ENCODE measurements at regions not wholly inside any gene's neighbourhood (a gene's known extent, or its start where the extent isn't known, plus 50 kb on each side); places are given as distances from the start of the nearest gene placed in this dataset.

DNA sequence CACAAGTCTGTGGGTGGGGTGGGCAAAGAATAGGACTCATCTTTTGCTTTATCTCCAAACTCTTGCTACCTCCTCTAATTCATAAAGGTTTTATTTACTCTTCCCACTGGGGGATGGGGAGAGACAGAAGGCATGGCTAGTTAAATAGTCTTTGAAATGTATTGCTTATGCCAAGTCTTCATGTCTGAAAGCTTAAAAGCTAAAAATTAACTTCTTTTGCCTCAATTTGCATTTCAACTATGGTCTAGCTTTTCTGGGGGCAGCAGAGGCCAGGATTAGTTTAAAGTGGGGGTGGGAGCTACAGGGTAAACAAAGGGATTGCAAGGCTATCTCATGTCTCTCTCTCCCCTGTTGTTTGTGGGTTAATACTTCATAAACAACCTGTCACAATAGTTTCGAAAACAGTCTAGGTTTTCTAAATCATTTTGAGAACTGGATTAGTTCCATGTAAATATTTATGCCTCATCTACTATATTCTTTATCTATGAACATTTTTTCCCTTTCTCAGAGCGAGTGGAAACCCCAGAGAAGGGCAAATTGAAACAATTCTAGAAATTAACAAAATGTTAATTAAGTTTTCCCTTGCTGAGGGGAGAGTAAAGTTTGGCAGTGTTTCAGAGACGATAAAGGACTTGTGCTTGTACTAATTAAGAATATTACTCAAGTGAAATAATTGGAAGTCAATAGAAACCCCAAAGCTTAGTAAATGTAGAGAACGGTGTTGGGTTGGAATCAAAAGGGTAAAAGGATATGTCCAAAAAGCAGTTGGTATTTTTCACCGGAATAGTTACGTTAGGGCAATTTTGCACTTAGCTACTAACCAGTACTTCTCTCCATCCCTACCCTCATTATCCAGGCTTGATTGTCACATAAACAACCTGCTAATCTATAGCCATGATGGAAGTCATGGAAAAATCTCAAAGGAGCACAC, 182.2 kb downstream of the GIPC2 start:
- RAD21 ChIA-PET (ENCODE audit: low non-redundant PET in 1 of 2, low total read pairs in 2 of 2, uncharacterized antibody in 2 of 2, unreplicated experiment in 2 of 2), result no interaction called here
- no peaks in the 10 kb centered on the region for H3K27me3 ChIP-seq (ENCODE audit: insufficient read depth, low read length)
- no peaks in the 10 kb centered on the region for H3K9me3 ChIP-seq (ENCODE audit: control insufficient read depth in 1 of 2, insufficient read depth in 1 of 2, low read depth in 1 of 2, low read length in 2 of 2)
- TF ChIP-seq ZFX (IDR thresholded peaks at IDR 0.05), result no peak
- TF ChIP-seq FOSL1 (IDR thresholded peaks at IDR 0.05; ENCODE audit: low read depth), result no peak
- no peak for TF ChIP-seq RAD21 (IDR thresholded peaks at IDR 0.05; ENCODE audit: low read depth)
- no peak for TF ChIP-seq JUND (IDR thresholded peaks at IDR 0.05)
- BruUV-seq (replicated peaks), result no TSS peak
- ATAC-seq, result no peak
- H3K4me3 ChIP-seq (replicated peaks in 1 of 2; ENCODE audit: low read depth in 1 of 2, low read length in 2 of 2), result no peak overlapping the region
- H3K27ac ChIP-seq (ENCODE audit: low read depth, low read length), result no peak overlapping the region
- no peaks in the 10 kb centered on the region for H4K20me1 ChIP-seq (ENCODE audit: insufficient read depth)
- POLR2A ChIA-PET, result no interaction called here
- no peak overlapping the region for H2AFZ ChIP-seq (ENCODE audit: low read depth, low read length, poor library complexity, severe bottlenecking)
- H3K79me2 ChIP-seq (ENCODE audit: insufficient read depth, low read length), result no peaks in the 10 kb centered on the region
- DNase-seq (ENCODE audit: low read depth, low spot score), result no peak
- H3K9ac ChIP-seq (ENCODE audit: low read length), result no peak overlapping the region
- CTCF ChIA-PET, result no interaction called here
- intact Hi-C loops (cut with micrococcal nuclease), result no loop called here
- no peaks in the 10 kb centered on the region for H3K36me3 ChIP-seq (ENCODE audit: control insufficient read depth in 1 of 2, insufficient read depth in 2 of 2, low read length in 2 of 2)
- no peak overlapping the region for H3K4me2 ChIP-seq (ENCODE audit: low read length)
- no peaks in the 10 kb centered on the region for H3K4me1 ChIP-seq (ENCODE audit: control insufficient read depth in 1 of 2, insufficient read depth in 2 of 2, low read length in 2 of 2)
- no peaks in the 10 kb centered on the region for H3K9me2 ChIP-seq (ENCODE audit: insufficient read depth)

DNA sequence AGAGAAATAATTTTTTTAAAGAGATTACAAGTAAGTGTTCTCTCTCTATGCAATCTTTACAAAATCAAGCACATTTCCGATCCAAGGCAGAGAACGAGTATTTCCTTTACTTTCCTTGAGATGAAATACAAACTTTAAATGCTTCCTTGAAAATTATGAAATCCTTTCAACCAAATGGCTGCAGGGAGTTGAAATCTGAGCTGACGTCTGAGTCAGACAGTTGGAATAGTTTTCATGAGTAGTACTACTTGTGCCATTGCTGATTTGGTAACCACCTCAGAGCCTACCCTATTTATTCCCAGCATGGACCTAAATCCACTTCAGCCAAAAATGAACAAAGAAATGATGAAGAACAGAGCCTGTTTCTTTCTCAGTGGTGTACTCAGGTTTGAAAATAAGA, 183.6 kb downstream of the GIPC2 start:
- H3K4me3 ChIP-seq (replicated peaks in 1 of 2; ENCODE audit: low read depth in 1 of 2, low read length in 2 of 2), result no peak overlapping the region
- H3K9me2 ChIP-seq (ENCODE audit: insufficient read depth), result no peaks in the 10 kb centered on the region
- H2AFZ ChIP-seq (ENCODE audit: low read depth, low read length, poor library complexity, severe bottlenecking), result no peak overlapping the region
- POLR2A ChIA-PET, result no interaction called here
- no peaks in the 10 kb centered on the region for H3K27me3 ChIP-seq (ENCODE audit: insufficient read depth, low read length)
- H3K4me1 ChIP-seq (ENCODE audit: control insufficient read depth in 1 of 2, insufficient read depth in 2 of 2, low read length in 2 of 2), result no peaks in the 10 kb centered on the region
- no peak overlapping the region for H3K9ac ChIP-seq (ENCODE audit: low read length)
- RAD21 ChIA-PET (ENCODE audit: low non-redundant PET in 1 of 2, low total read pairs in 2 of 2, uncharacterized antibody in 2 of 2, unreplicated experiment in 2 of 2), result no interaction called here
- intact Hi-C loops (cut with micrococcal nuclease), result no loop called here
- DNase-seq (ENCODE audit: low read depth, low spot score) (no peak), ATAC-seq (no peak)
- CTCF ChIA-PET, result no interaction called here
- H3K79me2 ChIP-seq (ENCODE audit: insufficient read depth, low read length), result no peaks in the 10 kb centered on the region
- no peak for TF ChIP-seq ELF1 (IDR thresholded peaks at IDR 0.05; ENCODE audit: borderline replicate concordance, low read depth)
- TF ChIP-seq, protein P1, sequence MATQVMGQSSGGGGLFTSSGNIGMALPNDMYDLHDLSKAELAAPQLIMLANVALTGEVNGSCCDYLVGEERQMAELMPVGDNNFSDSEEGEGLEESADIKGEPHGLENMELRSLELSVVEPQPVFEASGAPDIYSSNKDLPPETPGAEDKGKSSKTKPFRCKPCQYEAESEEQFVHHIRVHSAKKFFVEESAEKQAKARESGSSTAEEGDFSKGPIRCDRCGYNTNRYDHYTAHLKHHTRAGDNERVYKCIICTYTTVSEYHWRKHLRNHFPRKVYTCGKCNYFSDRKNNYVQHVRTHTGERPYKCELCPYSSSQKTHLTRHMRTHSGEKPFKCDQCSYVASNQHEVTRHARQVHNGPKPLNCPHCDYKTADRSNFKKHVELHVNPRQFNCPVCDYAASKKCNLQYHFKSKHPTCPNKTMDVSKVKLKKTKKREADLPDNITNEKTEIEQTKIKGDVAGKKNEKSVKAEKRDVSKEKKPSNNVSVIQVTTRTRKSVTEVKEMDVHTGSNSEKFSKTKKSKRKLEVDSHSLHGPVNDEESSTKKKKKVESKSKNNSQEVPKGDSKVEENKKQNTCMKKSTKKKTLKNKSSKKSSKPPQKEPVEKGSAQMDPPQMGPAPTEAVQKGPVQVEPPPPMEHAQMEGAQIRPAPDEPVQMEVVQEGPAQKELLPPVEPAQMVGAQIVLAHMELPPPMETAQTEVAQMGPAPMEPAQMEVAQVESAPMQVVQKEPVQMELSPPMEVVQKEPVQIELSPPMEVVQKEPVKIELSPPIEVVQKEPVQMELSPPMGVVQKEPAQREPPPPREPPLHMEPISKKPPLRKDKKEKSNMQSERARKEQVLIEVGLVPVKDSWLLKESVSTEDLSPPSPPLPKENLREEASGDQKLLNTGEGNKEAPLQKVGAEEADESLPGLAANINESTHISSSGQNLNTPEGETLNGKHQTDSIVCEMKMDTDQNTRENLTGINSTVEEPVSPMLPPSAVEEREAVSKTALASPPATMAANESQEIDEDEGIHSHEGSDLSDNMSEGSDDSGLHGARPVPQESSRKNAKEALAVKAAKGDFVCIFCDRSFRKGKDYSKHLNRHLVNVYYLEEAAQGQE (IDR thresholded peaks at IDR 0.05; ENCODE audit: low read depth), result no peak
- TF ChIP-seq EGR1 (IDR thresholded peaks at IDR 0.05; ENCODE audit: low read depth), result no peak
- no peak for TF ChIP-seq RAD21 (IDR thresholded peaks at IDR 0.05; ENCODE audit: low read depth)
- TF ChIP-seq TCF7L2 (IDR thresholded peaks at IDR 0.05; ENCODE audit: borderline replicate concordance, extremely low read depth, insufficient read depth, insufficient read length), result no peak
- no peak overlapping the region for H3K27ac ChIP-seq (ENCODE audit: low read depth, low read length)
- H4K20me1 ChIP-seq (ENCODE audit: insufficient read depth), result no peaks in the 10 kb centered on the region
- no peak overlapping the region for H3K4me2 ChIP-seq (ENCODE audit: low read length)
- H3K9me3 ChIP-seq (ENCODE audit: control insufficient read depth in 1 of 2, insufficient read depth in 1 of 2, low read depth in 1 of 2, low read length in 2 of 2), result no peaks in the 10 kb centered on the region
- H3K36me3 ChIP-seq (ENCODE audit: control insufficient read depth in 1 of 2, insufficient read depth in 2 of 2, low read length in 2 of 2), result no peaks in the 10 kb centered on the region
- BruUV-seq (replicated peaks), result no TSS peak

All from HCT116 (cell line).